Activated T-cell treated with anti-CD3 and anti-CD28 coated beads, Interleukin-2, amount 50 U/mL, for 72 hours (primary cell): ENCODE measurements at regions not wholly inside any gene's neighbourhood (a gene's known extent, or its start where the extent isn't known, plus 50 kb on each side); places are given as distances from the start of the nearest gene placed in this dataset.
"Not testable (repeated sequence)": the region's sequence is repeated elsewhere in the genome, so short reads cannot be mapped to it uniquely, and the experiment has no call there.

Experiments
- ATAC-seq, 2 donors: fragments of 150-1000 bp; cut with Tn5 transposase; replicated peaks in 1 of 2; 2 replicates each; pipeline ENCODE4 v1.10.0; 2021; ENCODE audit warnings: moderate library complexity in 2 of 2, mild to moderate bottlenecking in 1 of 2
- DNase-seq, 2 donors: peaks; one replicate each; pipeline ENCODE4 v3.0.0; 2021 to 2022; ENCODE audit warnings: mixed read lengths in 1 of 2
- H3K27ac Mint-ChIP-seq: one replicate; pipeline ENCODE4 v1.8.0; 2022; ENCODE audit warnings: mild to moderate bottlenecking, moderate library complexity, mixed read lengths
- H3K27me3 Mint-ChIP-seq: one replicate; pipeline ENCODE4 v1.8.0; 2022; ENCODE audit warnings: low read depth, mixed read lengths
- H3K36me3 Mint-ChIP-seq, 2 donors: one replicate each; pipeline ENCODE4 v1.8.0; 2022; ENCODE audit warnings: mixed read lengths in 2 of 2, mild to moderate bottlenecking in 1 of 2; ENCODE audit not compliant: insufficient read depth in 2 of 2
- H3K4me1 Mint-ChIP-seq: one replicate; pipeline ENCODE4 v1.8.0; 2022; ENCODE audit warnings: low read depth, mixed read lengths
- H3K4me3 Mint-ChIP-seq, 2 donors: one replicate each; pipeline ENCODE4 v1.8.0; 2022; ENCODE audit warnings: mild to moderate bottlenecking in 2 of 2, mixed read lengths in 2 of 2, moderate library complexity in 2 of 2
- H3K9me3 Mint-ChIP-seq, 2 donors: one replicate each; pipeline ENCODE4 v1.8.0; 2022; ENCODE audit warnings: mixed read lengths in 2 of 2

DNA sequence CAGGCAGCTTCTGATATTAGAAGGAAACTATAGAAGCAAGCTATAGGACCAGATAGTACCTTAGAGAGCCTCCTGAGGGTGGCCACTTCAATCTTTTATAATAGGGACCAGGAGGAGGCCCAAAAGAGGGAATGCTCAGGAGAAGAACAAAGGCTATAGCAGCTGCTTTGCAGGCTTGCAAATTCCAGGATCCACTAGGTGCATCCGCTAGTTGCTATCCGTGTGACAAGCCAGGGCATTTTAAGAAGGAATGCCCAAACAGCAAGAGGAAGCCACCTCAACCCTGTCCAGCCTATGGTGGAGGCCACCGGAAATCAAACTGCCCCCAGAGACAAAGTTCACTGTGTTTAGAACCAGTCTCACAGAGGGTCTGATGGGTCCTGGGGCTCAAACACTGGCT, 192.6 kb upstream of the KIF2B start:
- H3K4me3 Mint-ChIP-seq = no peak overlapping the region
- H3K27me3 Mint-ChIP-seq = no peaks in the 10 kb centered on the region
- no peaks in the 10 kb centered on the region for H3K4me1 Mint-ChIP-seq
- ATAC-seq (no peak), DNase-seq (no peak)
- H3K9me3 Mint-ChIP-seq = peaks cover 3 to 6% of the 10 kb centered on the region in 2 donors
- no peaks in the 10 kb centered on the region for H3K36me3 Mint-ChIP-seq
- H3K27ac Mint-ChIP-seq = no peak overlapping the region

DNA sequence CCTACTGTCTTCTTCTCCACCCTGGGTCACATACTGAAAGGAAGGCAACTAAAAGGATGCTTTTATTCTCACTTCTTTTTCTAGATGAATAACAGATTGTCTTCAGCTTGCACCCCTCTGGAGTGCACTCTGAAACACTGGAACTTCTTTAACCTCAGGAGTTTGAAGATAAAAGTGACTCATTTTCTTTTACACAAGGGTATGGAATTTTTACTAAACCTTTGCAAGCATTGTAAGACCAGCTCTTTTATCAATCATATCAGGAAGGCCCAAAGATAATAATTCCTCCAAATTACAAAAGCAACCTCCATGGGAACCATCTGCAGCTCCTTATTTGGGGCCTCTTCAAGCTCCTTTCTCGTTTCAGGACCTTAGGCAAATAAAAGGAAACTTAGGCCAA, 193.5 kb upstream of the KIF2B start:
- Mint-ChIP-seq H3K36me3 (no peaks in the 10 kb centered on the region), H3K27me3 (no peaks in the 10 kb centered on the region), H3K4me3 (no peak overlapping the region), H3K4me1 (no peaks in the 10 kb centered on the region), H3K27ac (no peak overlapping the region), H3K9me3 (peaks cover 3 to 7% of the 10 kb centered on the region in 2 donors)
- ATAC-seq (no peak), DNase-seq (no peak)

- no peak overlapping the region for H3K4me3 Mint-ChIP-seq
- ATAC-seq = no peak
These were observed 194.7 kb upstream of the KIF2B start for GRCh38 chr17:53628011-53628410.

GRCh38 chr17:53627511-53627910, 195.2 kb upstream of the KIF2B start:
- no peak overlapping the region for H3K4me3 Mint-ChIP-seq
- no peak overlapping the region for H3K27ac Mint-ChIP-seq
- ATAC-seq (no peak), DNase-seq (no peak)
- H3K4me1 Mint-ChIP-seq = no peaks in the 10 kb centered on the region
- no peaks in the 10 kb centered on the region for H3K36me3 Mint-ChIP-seq
- peaks cover 2 to 4% of the 10 kb centered on the region in 2 donors for H3K9me3 Mint-ChIP-seq
- H3K27me3 Mint-ChIP-seq = no peaks in the 10 kb centered on the region

More at GRCh38 chr17:53628011-53628410, 194.7 kb upstream of the KIF2B start:
- H3K9me3 Mint-ChIP-seq = peaks cover 2 to 5% of the 10 kb centered on the region in 2 donors
- H3K27ac Mint-ChIP-seq = no peak overlapping the region
- no peaks in the 10 kb centered on the region for H3K27me3 Mint-ChIP-seq
- H3K4me1 Mint-ChIP-seq = no peaks in the 10 kb centered on the region
- no peaks in the 10 kb centered on the region for H3K36me3 Mint-ChIP-seq
- no peak for DNase-seq

- Mint-ChIP-seq H3K27me3 (no peaks in the 10 kb centered on the region), H3K4me1 (no peaks in the 10 kb centered on the region), H3K9me3 (peaks cover 2 to 4% of the 10 kb centered on the region in 2 donors), H3K4me3 (no peak overlapping the region), H3K27ac (no peak overlapping the region), H3K36me3 (no peaks in the 10 kb centered on the region)
- ATAC-seq = no peak
- no peak for DNase-seq
These were observed 196.4 kb upstream of the KIF2B start for GRCh38 chr17:53626286-53626685.

- ATAC-seq (no peak), DNase-seq (no peak)
- no peaks in the 10 kb centered on the region for H3K36me3 Mint-ChIP-seq
- H3K27me3 Mint-ChIP-seq = no peaks in the 10 kb centered on the region
- peaks cover 2% of the 10 kb centered on the region in 2 donors for H3K9me3 Mint-ChIP-seq
- no peak overlapping the region for H3K27ac Mint-ChIP-seq
- no peak overlapping the region for H3K4me3 Mint-ChIP-seq
- H3K4me1 Mint-ChIP-seq = no peaks in the 10 kb centered on the region
These were observed 203.7 kb upstream of the KIF2B start for GRCh38 chr17:53619025-53619424.

GRCh38 chr17:53608208-53608607, 214.5 kb upstream of the KIF2B start:
- peaks cover 13 to 19% of the 10 kb centered on the region in 2 donors for H3K9me3 Mint-ChIP-seq
- not testable (repeated sequence) for H3K4me1 Mint-ChIP-seq, DNase-seq, H3K27ac Mint-ChIP-seq, H3K4me3 Mint-ChIP-seq, H3K27me3 Mint-ChIP-seq, ATAC-seq, H3K36me3 Mint-ChIP-seq

DNA sequence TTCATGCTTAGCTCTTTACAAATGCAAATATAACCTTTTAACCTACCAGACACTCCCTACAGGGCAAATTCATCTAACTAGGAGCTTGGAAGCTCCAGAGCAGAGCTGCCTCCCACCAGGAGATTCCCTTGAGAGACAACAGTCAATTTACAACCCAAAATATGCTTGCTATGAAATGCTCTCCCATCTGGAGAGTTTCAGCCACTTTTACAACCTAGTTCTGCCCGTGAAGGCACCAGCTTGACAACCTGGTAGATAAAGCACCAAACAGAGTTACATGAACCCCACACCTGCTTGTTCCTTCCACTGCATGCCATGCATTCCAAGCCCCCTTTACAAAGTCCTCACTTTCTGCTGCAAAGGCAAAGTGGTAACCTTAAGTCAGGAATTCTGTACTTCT, 215.3 kb upstream of the KIF2B start:
- Mint-ChIP-seq H3K4me1 (no peaks in the 10 kb centered on the region), H3K9me3 (peaks cover 12 to 15% of the 10 kb centered on the region in 2 donors), H3K27ac (no peak overlapping the region), H3K36me3 (no peaks in the 10 kb centered on the region), H3K4me3 (no peak overlapping the region), H3K27me3 (no peaks in the 10 kb centered on the region)
- DNase-seq (no peak), ATAC-seq (no peak)

DNA sequence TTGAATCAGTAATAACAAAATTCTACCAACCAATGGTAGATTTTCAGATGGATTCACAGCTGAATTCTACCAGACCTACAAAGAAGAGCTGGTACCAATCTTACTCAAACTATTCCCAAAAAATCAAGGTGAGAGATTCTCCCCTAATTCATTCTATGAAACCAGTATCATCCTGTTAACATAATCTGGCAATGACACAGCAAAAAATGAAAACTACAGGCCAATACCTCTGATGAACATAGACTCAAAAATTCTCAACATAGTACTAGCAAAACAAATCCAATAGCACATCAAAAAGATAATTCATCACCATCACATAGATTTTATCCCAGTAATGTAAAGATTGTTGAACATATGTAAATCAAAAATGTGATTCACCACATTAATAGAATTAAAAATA, 234.4 kb upstream of the KIF2B start:
- no peaks in the 10 kb centered on the region for H3K36me3 Mint-ChIP-seq
- H3K27ac Mint-ChIP-seq = no peak overlapping the region
- H3K27me3 Mint-ChIP-seq = no peaks in the 10 kb centered on the region
- no peak overlapping the region for H3K4me3 Mint-ChIP-seq
- ATAC-seq (no peak), DNase-seq (no peak)
- H3K4me1 Mint-ChIP-seq = no peaks in the 10 kb centered on the region
- H3K9me3 Mint-ChIP-seq = peaks cover 6 to 7% of the 10 kb centered on the region in 2 donors

DNA sequence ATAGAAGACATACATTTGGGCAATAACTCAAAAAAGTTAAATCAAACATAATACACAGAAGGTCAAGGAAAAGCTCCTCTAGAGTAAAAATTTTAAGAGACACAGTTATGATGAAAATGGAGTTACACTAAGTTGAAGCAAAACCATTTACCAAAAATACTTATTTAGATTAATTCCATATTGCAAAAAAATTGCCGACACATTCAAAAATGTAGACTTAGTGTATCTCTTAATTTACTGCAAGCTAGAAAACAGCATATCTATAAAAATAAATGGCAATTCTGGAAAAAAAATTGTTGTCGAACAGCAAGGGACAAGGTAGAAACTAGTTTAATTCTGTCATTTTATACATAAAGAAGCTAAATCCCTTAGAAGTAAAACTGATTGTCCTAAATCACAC, 248.7 kb upstream of the KIF2B start:
- no peak overlapping the region for H3K4me3 Mint-ChIP-seq
- H3K4me1 Mint-ChIP-seq = no peaks in the 10 kb centered on the region
- H3K9me3 Mint-ChIP-seq = peaks cover 4 to 5% of the 10 kb centered on the region in 2 donors

GRCh38 chr17:53571342-53571741, 251.4 kb upstream of the KIF2B start:
- ATAC-seq (no peak), DNase-seq (no peak)
- Mint-ChIP-seq H3K36me3 (peaks cover 0 to 2% of the 10 kb centered on the region in 2 donors), H3K4me1 (no peaks in the 10 kb centered on the region), H3K27me3 (no peaks in the 10 kb centered on the region), H3K9me3 (peaks cover 3 to 4% of the 10 kb centered on the region in 2 donors), H3K4me3 (no peak overlapping the region), H3K27ac (no peak overlapping the region)

More for the DNA sequence above, 248.7 kb upstream of the KIF2B start:
- Mint-ChIP-seq H3K27ac (no peak overlapping the region), H3K36me3 (peaks cover 0 to 2% of the 10 kb centered on the region in 2 donors), H3K27me3 (no peaks in the 10 kb centered on the region)
- DNase-seq (no peak), ATAC-seq (no peak)

DNA sequence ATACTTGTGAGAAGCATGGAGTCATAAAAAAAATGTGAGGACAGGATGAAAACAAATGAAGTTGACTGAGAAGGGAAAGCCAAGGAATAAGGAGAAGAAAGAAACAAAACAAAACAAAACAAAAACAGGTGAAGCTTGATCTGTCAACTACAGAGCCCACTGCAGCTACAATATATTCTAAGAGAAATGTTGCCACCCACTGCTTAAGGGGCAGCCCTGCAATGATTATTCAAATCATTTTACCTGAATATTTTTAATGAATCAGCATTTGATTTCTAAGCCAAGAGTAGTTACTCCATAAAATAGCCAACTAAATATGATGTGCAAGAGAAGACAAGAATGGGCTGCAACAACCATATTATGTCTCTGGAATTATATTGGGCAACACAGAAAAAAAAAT, 252.0 kb upstream of the KIF2B start:
- ATAC-seq = no peak
- H3K4me3 Mint-ChIP-seq = no peak overlapping the region
- H3K9me3 Mint-ChIP-seq = peaks cover 3 to 6% of the 10 kb centered on the region in 2 donors
- H3K27me3 Mint-ChIP-seq = no peaks in the 10 kb centered on the region
- no peak for DNase-seq
- no peak overlapping the region for H3K27ac Mint-ChIP-seq
- peaks cover 0 to 2% of the 10 kb centered on the region in 2 donors for H3K36me3 Mint-ChIP-seq
- no peaks in the 10 kb centered on the region for H3K4me1 Mint-ChIP-seq

GRCh38 chr17:53560953-53561352, 261.8 kb upstream of the KIF2B start:
- no peak overlapping the region for H3K27ac Mint-ChIP-seq

GRCh38 chr17:53548252-53548651, 274.5 kb upstream of the KIF2B start:
- H3K27me3 Mint-ChIP-seq = no peaks in the 10 kb centered on the region
- H3K4me3 Mint-ChIP-seq = no peak overlapping the region
- H3K36me3 Mint-ChIP-seq = no peaks in the 10 kb centered on the region
- no peak overlapping the region for H3K27ac Mint-ChIP-seq
- H3K9me3 Mint-ChIP-seq = peaks cover 2% of the 10 kb centered on the region in 2 donors
- H3K4me1 Mint-ChIP-seq = no peaks in the 10 kb centered on the region
- ATAC-seq (no peak), DNase-seq (no peak)

More at GRCh38 chr17:53560953-53561352, 261.8 kb upstream of the KIF2B start:
- no peaks in the 10 kb centered on the region for H3K27me3 Mint-ChIP-seq
- H3K4me1 Mint-ChIP-seq = no peaks in the 10 kb centered on the region
- ATAC-seq (no peak), DNase-seq (no peak)
- no peak overlapping the region for H3K4me3 Mint-ChIP-seq
- H3K9me3 Mint-ChIP-seq = peaks cover 6 to 11% of the 10 kb centered on the region in 2 donors
- no peaks in the 10 kb centered on the region for H3K36me3 Mint-ChIP-seq
